ENCODE measurements at regions not wholly inside any gene's neighbourhood (a gene's known extent, or its start where the extent isn't known, plus 50 kb on each side); places are given as distances from the start of the nearest gene placed in this dataset.

DNA sequence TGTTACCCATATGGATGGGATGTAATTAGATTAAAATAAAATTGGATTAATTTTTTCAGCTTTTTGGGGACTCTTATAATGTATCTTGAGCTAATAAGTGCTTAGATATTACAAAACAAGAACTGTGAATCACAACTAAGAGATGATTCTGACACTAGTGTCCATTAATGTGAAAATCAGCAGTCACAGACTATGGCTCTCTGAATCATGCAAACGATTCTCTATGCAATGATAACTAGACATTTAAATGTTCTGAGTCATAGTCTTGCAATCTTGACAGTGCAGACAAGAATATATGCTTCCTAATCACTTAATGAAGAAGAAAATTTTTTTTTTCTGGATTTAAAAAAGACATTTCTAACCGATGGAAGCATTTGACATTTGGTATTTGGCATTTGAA, 82.2 kb upstream of the OPRM1 start:
- Histone ChIP-seq H4K5ac (ENCODE audit: low read depth, low read length) (no peak overlapping the region), H3K23ac (ENCODE audit: low read depth, low read length) (no peak overlapping the region), H2AK5ac (ENCODE audit: low read depth, low read length) (no peak overlapping the region), H2BK20ac (ENCODE audit: low read depth, low read length) (no peak overlapping the region), H3K9me1 (ENCODE audit: insufficient read depth, low read length) (no peaks in the 10 kb centered on the region), H2AK9ac (replicated peaks; ENCODE audit: low read depth, low read length, poor library complexity) (no peak overlapping the region), H4K20me1 (ENCODE audit: insufficient read depth, low read length) (no peaks in the 10 kb centered on the region), H3K4me3 (ENCODE audit: insufficient read depth, low read depth, low read length) (no peak overlapping the region), H3K27me3 (ENCODE audit: control insufficient read depth, insufficient read depth, low read length) (no peaks in the 10 kb centered on the region), H3K4ac (ENCODE audit: low read depth, low read length) (no peak overlapping the region), H2AFZ (replicated peaks; ENCODE audit: low read length, poor library complexity) (no peak overlapping the region), H3K14ac (replicated peaks; ENCODE audit: low read depth, low read length) (no peak overlapping the region), H2BK120ac (ENCODE audit: low read depth, low read length) (no peak overlapping the region), H3K18ac (ENCODE audit: low read depth, low read length) (no peak overlapping the region), H2BK15ac (ENCODE audit: low read depth, low read length) (no peak overlapping the region), H3K36me3 (ENCODE audit: control insufficient read depth, insufficient read depth, low read length) (no peaks in the 10 kb centered on the region), H4K8ac (ENCODE audit: low read depth in 2 of 2, low read length in 2 of 2) (no peak overlapping the region), H3K4me1 (ENCODE audit: control insufficient read depth, insufficient read depth, low read length) (no peaks in the 10 kb centered on the region), H3K9ac (ENCODE audit: low read depth, low read length) (no peak overlapping the region), H3K9me3 (ENCODE audit: control insufficient read depth, insufficient read depth, low read length) (peaks cover 9% of the 10 kb centered on the region), H3K4me2 (ENCODE audit: low read depth, low read length) (no peak overlapping the region), H3K79me1 (ENCODE audit: low read depth in 1 of 2, low read length in 2 of 2) (no peaks in the 10 kb centered on the region), H3K56ac (ENCODE audit: extremely low read depth, insufficient read depth, low read length) (no peak overlapping the region), H4K91ac (ENCODE audit: insufficient read depth, low read depth, low read length) (no peak overlapping the region), H3K27ac (ENCODE audit: insufficient read depth, low read length) (no peak overlapping the region), H2BK5ac (ENCODE audit: low read depth, low read length, poor library complexity, severe bottlenecking) (no peak overlapping the region)
- ATAC-seq (ENCODE audit: low read depth) (no peak), DNase-seq (no peak)
- intact Hi-C loops (cut with micrococcal nuclease) = no loop called here
- dilution Hi-C loops (cut with HindIII; ENCODE audit: low sequenced_read_pairs, unreplicated experiment) = no loop called here
- WGBS, 2 experiments (ENCODE audit: extremely low coverage in 2 of 2, insufficient read length in 1 of 2) = no CpG with 5 or more reads among the region's 2 CpGs
- TF ChIP-seq RAD21 (IDR thresholded peaks at IDR 0.05; ENCODE audit: low read length) (no peak), BHLHE40 (IDR thresholded peaks at IDR 0.05; ENCODE audit: low read depth, low read length) (no peak), FOS (IDR thresholded peaks at IDR 0.05; ENCODE audit: low read depth, low read length) (no peak), MAFK (IDR thresholded peaks at IDR 0.05; ENCODE audit: low read depth, low read length) (no peak), POLR2A (IDR thresholded peaks at IDR 0.05; ENCODE audit: low read depth, low read length) (no peak), SMC3 (IDR thresholded peaks at IDR 0.05; ENCODE audit: low read depth, low read length) (no peak), RCOR1 (IDR thresholded peaks at IDR 0.05; ENCODE audit: insufficient replicate concordance, low read length) (no peak), MXI1 (IDR thresholded peaks at IDR 0.05; ENCODE audit: borderline replicate concordance, low read depth, low read length) (no peak), RFX5 (IDR thresholded peaks at IDR 0.05; ENCODE audit: low read depth, low read length) (no peak), CHD1 (IDR thresholded peaks at IDR 0.05; ENCODE audit: low read depth, low read length) (no peak)
- TF ChIP-seq, protein P1, sequence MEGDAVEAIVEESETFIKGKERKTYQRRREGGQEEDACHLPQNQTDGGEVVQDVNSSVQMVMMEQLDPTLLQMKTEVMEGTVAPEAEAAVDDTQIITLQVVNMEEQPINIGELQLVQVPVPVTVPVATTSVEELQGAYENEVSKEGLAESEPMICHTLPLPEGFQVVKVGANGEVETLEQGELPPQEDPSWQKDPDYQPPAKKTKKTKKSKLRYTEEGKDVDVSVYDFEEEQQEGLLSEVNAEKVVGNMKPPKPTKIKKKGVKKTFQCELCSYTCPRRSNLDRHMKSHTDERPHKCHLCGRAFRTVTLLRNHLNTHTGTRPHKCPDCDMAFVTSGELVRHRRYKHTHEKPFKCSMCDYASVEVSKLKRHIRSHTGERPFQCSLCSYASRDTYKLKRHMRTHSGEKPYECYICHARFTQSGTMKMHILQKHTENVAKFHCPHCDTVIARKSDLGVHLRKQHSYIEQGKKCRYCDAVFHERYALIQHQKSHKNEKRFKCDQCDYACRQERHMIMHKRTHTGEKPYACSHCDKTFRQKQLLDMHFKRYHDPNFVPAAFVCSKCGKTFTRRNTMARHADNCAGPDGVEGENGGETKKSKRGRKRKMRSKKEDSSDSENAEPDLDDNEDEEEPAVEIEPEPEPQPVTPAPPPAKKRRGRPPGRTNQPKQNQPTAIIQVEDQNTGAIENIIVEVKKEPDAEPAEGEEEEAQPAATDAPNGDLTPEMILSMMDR (conservative IDR thresholded peaks at IDR 0.05; ENCODE audit: low read depth, low read length) = no peak
- TF ChIP-seq, protein P2, sequence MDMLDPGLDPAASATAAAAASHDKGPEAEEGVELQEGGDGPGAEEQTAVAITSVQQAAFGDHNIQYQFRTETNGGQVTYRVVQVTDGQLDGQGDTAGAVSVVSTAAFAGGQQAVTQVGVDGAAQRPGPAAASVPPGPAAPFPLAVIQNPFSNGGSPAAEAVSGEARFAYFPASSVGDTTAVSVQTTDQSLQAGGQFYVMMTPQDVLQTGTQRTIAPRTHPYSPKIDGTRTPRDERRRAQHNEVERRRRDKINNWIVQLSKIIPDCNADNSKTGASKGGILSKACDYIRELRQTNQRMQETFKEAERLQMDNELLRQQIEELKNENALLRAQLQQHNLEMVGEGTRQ (IDR thresholded peaks at IDR 0.05; ENCODE audit: low read depth, low read length) = no peak
- TF ChIP-seq, protein P3, sequence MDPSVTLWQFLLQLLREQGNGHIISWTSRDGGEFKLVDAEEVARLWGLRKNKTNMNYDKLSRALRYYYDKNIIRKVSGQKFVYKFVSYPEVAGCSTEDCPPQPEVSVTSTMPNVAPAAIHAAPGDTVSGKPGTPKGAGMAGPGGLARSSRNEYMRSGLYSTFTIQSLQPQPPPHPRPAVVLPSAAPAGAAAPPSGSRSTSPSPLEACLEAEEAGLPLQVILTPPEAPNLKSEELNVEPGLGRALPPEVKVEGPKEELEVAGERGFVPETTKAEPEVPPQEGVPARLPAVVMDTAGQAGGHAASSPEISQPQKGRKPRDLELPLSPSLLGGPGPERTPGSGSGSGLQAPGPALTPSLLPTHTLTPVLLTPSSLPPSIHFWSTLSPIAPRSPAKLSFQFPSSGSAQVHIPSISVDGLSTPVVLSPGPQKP (IDR thresholded peaks at IDR 0.05; ENCODE audit: borderline replicate concordance, low read depth, low read length) = no peak
- BruUV-seq (replicated peaks) = no TSS peak
- in situ Hi-C loops (cut with MboI; ENCODE audit: low sequenced_read_pairs) = no loop called here
- CTCF ChIA-PET = no interaction called here
- POLR2A ChIA-PET (ENCODE audit: unreplicated experiment) = no interaction called here
